K562 (cell line): ENCODE measurements at regions not wholly inside any gene's neighbourhood (a gene's known extent, or its start where the extent isn't known, plus 50 kb on each side); places are given as distances from the start of the nearest gene placed in this dataset.

Experiments used
- ATAC-seq: fragments of 200-7000 bp; cut with Tn5 transposase; 3 replicates; pipeline ENCODE4 v1.9.1; 2020; ENCODE audit warnings: moderate library complexity
- BruUV-seq: library from RNA; stranded (reverse); fragments of 400-500 nt; replicated peaks from 2 replicates; lab custom pipeline; 2021; lab: Mats Ljungman, UMichigan
- CTCF ChIA-PET: fragments of 300-600 bp; formaldehyde crosslinking; extraction: SDS; loops from one replicate; lab custom pipeline; 2021; ENCODE audit warnings: low intra/inter-chr PET ratio; lab: Yijun Ruan, JAX
- POLR2A ChIA-PET: fragments of 300-600, 350-650 bp; sonication (Branson Sonifier 250); formaldehyde crosslinking; extraction: SDS; loops from one replicate; lab custom pipeline; 2021; ENCODE audit warnings: antibody characterized with exemption, inconsistent platforms; lab: Yijun Ruan, JAX
- DNase-seq, 4 experiments: peaks; one replicate each; pipeline versions ENCODE4 v3.0.0 to v3.0.0-alpha.2; 2011 to 2018; ENCODE audit warnings: low spot score in 3 of 4, mixed read lengths in 3 of 4; ENCODE audit errors: extremely low read depth in 1 of 4
- FAIRE-seq: peaks from 2 replicates; lab custom pipeline; 2011; peaks lifted over from hg19 to GRCh38; lab: Jason Lieb, UNC
- H2AFZ ChIP-seq: 2 replicates; pipeline ENCODE4 v1.6.0; 2011; ENCODE audit warnings: low read depth, low read length, control low read depth, inconsistent platforms
- H3K27ac ChIP-seq: fragments of 200-600 bp; 3 replicates; pipeline ENCODE4 v1.8.0; 2011; ENCODE audit warnings: low read depth, mild to moderate bottlenecking, control low read depth, inconsistent platforms, low read length, moderate library complexity, mixed read lengths; ENCODE audit errors: extremely low read depth
- H3K27me3 ChIP-seq, 2 experiments: fragments of 300-600 bp in 1 of 2; 2 replicates in 1 of 2; 3 replicates in 1 of 2; pipeline versions ENCODE4 v1.6.0 to v1.8.0; 2011; ENCODE audit warnings: inconsistent platforms in 2 of 2, low read length in 2 of 2, mild to moderate bottlenecking in 1 of 2, mixed read lengths in 1 of 2, moderate library complexity in 1 of 2; ENCODE audit not compliant: control insufficient read depth in 2 of 2, insufficient read depth in 2 of 2
- H3K36me3 ChIP-seq: fragments of 300-600 bp; 3 replicates; pipeline ENCODE4 v1.8.0; 2011; ENCODE audit warnings: mild to moderate bottlenecking, low read length, inconsistent platforms; ENCODE audit not compliant: control insufficient read depth, insufficient read depth
- H3K4me1 ChIP-seq, 2 experiments: fragments of 200-600 bp in 1 of 2; replicated peaks in 1 of 2; 2 replicates in 1 of 2; 3 replicates in 1 of 2; pipeline versions ENCODE4 v1.5.1 to v1.8.0; 2011; ENCODE audit warnings: inconsistent platforms in 2 of 2, low read length in 2 of 2, mild to moderate bottlenecking in 1 of 2, mixed read lengths in 1 of 2, moderate library complexity in 1 of 2; ENCODE audit not compliant: control insufficient read depth in 2 of 2, insufficient read depth in 2 of 2
- H3K4me2 ChIP-seq: 2 replicates; pipeline ENCODE4 v1.6.1; 2011; ENCODE audit warnings: low read length, control low read depth, inconsistent platforms, mixed read lengths; ENCODE audit not compliant: insufficient read depth
- H3K4me3 ChIP-seq: fragments of 200-600 bp; sonication (generic), shearing (Covaris generic); 2 replicates; pipeline ENCODE4 v1.5.1; 2016; ENCODE audit warnings: control low read depth, inconsistent platforms
- H3K79me2 ChIP-seq: fragments of 200-600 bp; 3 replicates; pipeline ENCODE4 v1.8.0; 2011; ENCODE audit warnings: low read length, inconsistent platforms; ENCODE audit not compliant: control insufficient read depth, insufficient read depth
- H3K9ac ChIP-seq, 2 experiments: 2 replicates each; pipeline versions ENCODE4 v1.6.0 to v1.6.1; 2011; ENCODE audit warnings: low read depth in 2 of 2, low read length in 2 of 2, control low read depth in 1 of 2, inconsistent platforms in 1 of 2, mild to moderate bottlenecking in 1 of 2, mixed read lengths in 1 of 2; ENCODE audit not compliant: insufficient read depth in 1 of 2
- H3K9me1 ChIP-seq: one replicate; pipeline ENCODE4 v1.6.0; 2011; ENCODE audit warnings: inconsistent platforms, mild to moderate bottlenecking, low read length, moderate library complexity; ENCODE audit not compliant: control insufficient read depth, insufficient read depth
- H3K9me3 ChIP-seq: replicated peaks from 2 replicates; pipeline ENCODE4 v1.5.1; 2011; ENCODE audit warnings: low read depth, low read length, inconsistent platforms; ENCODE audit not compliant: control insufficient read depth, insufficient read depth
- H4K20me1 ChIP-seq: replicated peaks from 2 replicates; pipeline ENCODE4 v1.6.1; 2011; ENCODE audit warnings: low read length, inconsistent platforms, mixed read lengths; ENCODE audit not compliant: control insufficient read depth, insufficient read depth
- HNRNPK ChIP-seq: fragments of 200-400 bp; formaldehyde crosslinking; IDR thresholded peaks from one replicate; pipeline ENCODE4 v1.6.1; 2018; ENCODE audit warnings: mild to moderate bottlenecking, low read depth, low read length; ENCODE audit not compliant: poor library complexity, severe bottlenecking
- NR2C1 ChIP-seq, 2 experiments: fragments of 450-650 bp; IDR thresholded peaks; 2 replicates each; pipeline ENCODE4 v1.6.1; 2017; ENCODE audit warnings: mild to moderate bottlenecking in 2 of 2, antibody characterized with exemption in 1 of 2, inconsistent platforms in 1 of 2, missing compliant biosample characterization in 1 of 2, missing genetic modification characterization in 1 of 2
- ZBTB5 ChIP-seq: fragments of 450-650 bp; IDR thresholded peaks from 2 replicates; pipeline ENCODE4 v1.6.1; 2017; ENCODE audit warnings: antibody characterized with exemption
- ZNF408 ChIP-seq: fragments of 250-450 bp; sonication (Bioruptor Pico); IDR thresholded peaks from 2 replicates; pipeline ENCODE4 v1.4.0; 2020; ENCODE audit warnings: low read depth, mild to moderate bottlenecking, moderate library complexity
- WGBS: fragments of 100-300 bp; shearing (Covaris generic); methylation state at CpG from one replicate; pipeline ENCODE4 v1.1.6; 2016; ENCODE audit warnings: low coverage, mixed read lengths; ENCODE audit not compliant: insufficient coverage; ENCODE audit errors: missing lambda C conversion rate; 5-methylcytosine and 5-hydroxymethylcytosine counted together
- in situ Hi-C: fragments of 300-500 bp; cut with MboI; formaldehyde crosslinking; loops from 4 replicates; pipeline ENCODE4 v1.15.0; 2018; ENCODE audit warnings: inconsistent platforms, mixed read lengths
- intact Hi-C: fragments of 100-400 bp; cut with micrococcal nuclease; formaldehyde crosslinking; loops from 2 replicates; pipeline ENCODE4 v1.14.2; 2022
- TF ChIP-seq, protein P1 (sequence below): sonication (generic); formaldehyde crosslinking; IDR thresholded peaks from 2 replicates; pipeline ENCODE4 v1.8.0; 2022; ENCODE audit warnings: missing genetic modification reagents, mild to moderate bottlenecking, moderate library complexity, borderline replicate concordance
- TF ChIP-seq, protein P2 (sequence below): sonication (generic); formaldehyde crosslinking; IDR thresholded peaks from 2 replicates; pipeline ENCODE4 v1.8.0; 2022; ENCODE audit warnings: mild to moderate bottlenecking, missing genetic modification reagents

- Histone ChIP-seq H3K9ac (no peak overlapping the region), H4K20me1 (no peaks in the 10 kb centered on the region), H3K9me3 (no peaks in the 10 kb centered on the region), H2AFZ (no peak overlapping the region), H3K4me1 (no peaks in the 10 kb centered on the region), H3K36me3 (no peaks in the 10 kb centered on the region), H3K27ac (no peak overlapping the region), H3K9me1 (no peaks in the 10 kb centered on the region), H3K79me2 (no peaks in the 10 kb centered on the region), H3K4me2 (no peak overlapping the region), H3K27me3 (no peaks in the 10 kb centered on the region), H3K4me3 (no peak overlapping the region)
- ChIA-PET CTCF (no interaction called here), POLR2A (no interaction called here)
- FAIRE-seq (no peak), ATAC-seq (no peak), DNase-seq (no peak)
- in situ Hi-C loops = no loop called here
- no TSS peak for BruUV-seq
- WGBS = 2% methylated on average over 6 of the region's 6 CpGs
- intact Hi-C loops = no loop called here
- TF ChIP-seq, protein P1, sequence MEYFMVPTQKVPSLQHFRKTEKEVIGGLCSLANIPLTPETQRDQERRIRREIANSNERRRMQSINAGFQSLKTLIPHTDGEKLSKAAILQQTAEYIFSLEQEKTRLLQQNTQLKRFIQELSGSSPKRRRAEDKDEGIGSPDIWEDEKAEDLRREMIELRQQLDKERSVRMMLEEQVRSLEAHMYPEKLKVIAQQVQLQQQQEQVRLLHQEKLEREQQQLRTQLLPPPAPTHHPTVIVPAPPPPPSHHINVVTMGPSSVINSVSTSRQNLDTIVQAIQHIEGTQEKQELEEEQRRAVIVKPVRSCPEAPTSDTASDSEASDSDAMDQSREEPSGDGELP (CRISPR knock-in tag) = no peak
- no peak for TF ChIP-seq ZNF408 (CRISPR knock-in tag)
- TF ChIP-seq, protein P2, sequence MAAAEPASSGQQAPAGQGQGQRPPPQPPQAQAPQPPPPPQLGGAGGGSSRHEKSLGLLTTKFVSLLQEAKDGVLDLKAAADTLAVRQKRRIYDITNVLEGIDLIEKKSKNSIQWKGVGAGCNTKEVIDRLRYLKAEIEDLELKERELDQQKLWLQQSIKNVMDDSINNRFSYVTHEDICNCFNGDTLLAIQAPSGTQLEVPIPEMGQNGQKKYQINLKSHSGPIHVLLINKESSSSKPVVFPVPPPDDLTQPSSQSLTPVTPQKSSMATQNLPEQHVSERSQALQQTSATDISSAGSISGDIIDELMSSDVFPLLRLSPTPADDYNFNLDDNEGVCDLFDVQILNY (CRISPR knock-in tag) = no peak
- TF ChIP-seq NR2C1 (IDR thresholded peaks at IDR 0.05) = no peak
- TF ChIP-seq NR2C1 (tag; IDR thresholded peaks at IDR 0.05) = no peak
- no peak for TF ChIP-seq ZBTB5
- TF ChIP-seq HNRNPK = no peak
Measured at GRCh38 chr9:105972466-105973204, 278.3 kb downstream of the TMEM38B start.
